ENCODE measurements at regions not wholly inside any gene's neighbourhood (a gene's known extent, or its start where the extent isn't known, plus 50 kb on each side); places are given as distances from the start of the nearest gene placed in this dataset.

- H3K27me3 ChIP-seq (replicated peaks; ENCODE audit: insufficient read depth, low read length): no peaks in the 10 kb centered on the region
- no peak for DNase-seq
- no peaks in the 10 kb centered on the region for H3K79me2 ChIP-seq (ENCODE audit: low read length)
- no peak overlapping the region for H2AFZ ChIP-seq (ENCODE audit: low read length)
- H3K27ac ChIP-seq (ENCODE audit: low read length): no peak overlapping the region
- TF ChIP-seq CTCF (IDR thresholded peaks at IDR 0.05; ENCODE audit: low read length): no peak
- TF ChIP-seq EZH2phosphoT487 (IDR thresholded peaks at IDR 0.05; ENCODE audit: low read length): no peak
- no peak for TF ChIP-seq EZH2 (optimal IDR thresholded peaks at IDR 0.05; ENCODE audit: low read depth, low read length)
- H3F3A ChIP-seq (ENCODE audit: insufficient read depth, low read length): no peaks in the 10 kb centered on the region
- no peak overlapping the region for H3K4me2 ChIP-seq (ENCODE audit: low read depth, low read length)
- H3K9ac ChIP-seq (ENCODE audit: low read length): no peak overlapping the region
- no peaks in the 10 kb centered on the region for H3K36me3 ChIP-seq (replicated peaks; ENCODE audit: insufficient read depth, low read length)
- H4K20me1 ChIP-seq (ENCODE audit: insufficient read depth, low read length): no peaks in the 10 kb centered on the region
- no peaks in the 10 kb centered on the region for H3K4me1 ChIP-seq (ENCODE audit: low read length)
- H3K9me2 ChIP-seq (replicated peaks; ENCODE audit: insufficient read depth, low read length): no peaks in the 10 kb centered on the region
- H3K9me3 ChIP-seq (replicated peaks; ENCODE audit: insufficient read depth, low read length): no peaks in the 10 kb centered on the region
- no peak overlapping the region for H3K4me3 ChIP-seq (ENCODE audit: low read length)
These were observed 314.9 kb upstream of the AUTS2 start for GRCh38 chr7:69283421-69283820.

GRCh38 chr7:69285854-69286253 lies 312.4 kb upstream of the AUTS2 start:
- no peak overlapping the region for H3K4me3 ChIP-seq (ENCODE audit: low read length)
- no peaks in the 10 kb centered on the region for H4K20me1 ChIP-seq (ENCODE audit: insufficient read depth, low read length)
- no peak for DNase-seq
- no peaks in the 10 kb centered on the region for H3K9me3 ChIP-seq (replicated peaks; ENCODE audit: insufficient read depth, low read length)
- no peaks in the 10 kb centered on the region for H3K27me3 ChIP-seq (replicated peaks; ENCODE audit: insufficient read depth, low read length)
- no peaks in the 10 kb centered on the region for H3K9me2 ChIP-seq (replicated peaks; ENCODE audit: insufficient read depth, low read length)
- H3K27ac ChIP-seq (ENCODE audit: low read length): no peak overlapping the region
- no peaks in the 10 kb centered on the region for H3F3A ChIP-seq (ENCODE audit: insufficient read depth, low read length)
- TF ChIP-seq EZH2phosphoT487 (IDR thresholded peaks at IDR 0.05; ENCODE audit: low read length): no peak
- TF ChIP-seq EZH2 (optimal IDR thresholded peaks at IDR 0.05; ENCODE audit: low read depth, low read length): no peak
- TF ChIP-seq CTCF (IDR thresholded peaks at IDR 0.05; ENCODE audit: low read length): no peak
- no peak overlapping the region for H2AFZ ChIP-seq (ENCODE audit: low read length)
- H3K79me2 ChIP-seq (ENCODE audit: low read length): no peaks in the 10 kb centered on the region
- no peak overlapping the region for H3K4me2 ChIP-seq (ENCODE audit: low read depth, low read length)
- no peaks in the 10 kb centered on the region for H3K36me3 ChIP-seq (replicated peaks; ENCODE audit: insufficient read depth, low read length)
- no peak overlapping the region for H3K9ac ChIP-seq (ENCODE audit: low read length)
- H3K4me1 ChIP-seq (ENCODE audit: low read length): no peaks in the 10 kb centered on the region

- Histone ChIP-seq H3F3A (ENCODE audit: insufficient read depth, low read length) (no peaks in the 10 kb centered on the region), H3K9me3 (replicated peaks; ENCODE audit: insufficient read depth, low read length) (no peaks in the 10 kb centered on the region), H4K20me1 (ENCODE audit: insufficient read depth, low read length) (no peaks in the 10 kb centered on the region), H3K4me2 (ENCODE audit: low read depth, low read length) (no peak overlapping the region), H3K79me2 (ENCODE audit: low read length) (no peaks in the 10 kb centered on the region), H3K9me2 (replicated peaks; ENCODE audit: insufficient read depth, low read length) (no peaks in the 10 kb centered on the region), H3K36me3 (replicated peaks; ENCODE audit: insufficient read depth, low read length) (no peaks in the 10 kb centered on the region), H3K27ac (ENCODE audit: low read length) (no peak overlapping the region), H3K9ac (ENCODE audit: low read length) (no peak overlapping the region), H3K4me1 (ENCODE audit: low read length) (no peaks in the 10 kb centered on the region), H3K4me3 (ENCODE audit: low read length) (no peak overlapping the region), H3K27me3 (replicated peaks; ENCODE audit: insufficient read depth, low read length) (no peaks in the 10 kb centered on the region), H2AFZ (ENCODE audit: low read length) (no peak overlapping the region)
- TF ChIP-seq EZH2phosphoT487 (IDR thresholded peaks at IDR 0.05; ENCODE audit: low read length) (no peak), CTCF (IDR thresholded peaks at IDR 0.05; ENCODE audit: low read length) (no peak), EZH2 (optimal IDR thresholded peaks at IDR 0.05; ENCODE audit: low read depth, low read length) (no peak)
- DNase-seq: no peak
These were observed 302.3 kb upstream of the AUTS2 start for GRCh38 chr7:69295977-69296376.
